Osteoblast (primary cell): ENCODE measurements at regions not wholly inside any gene's neighbourhood (a gene's known extent, or its start where the extent isn't known, plus 50 kb on each side); places are given as distances from the start of the nearest gene placed in this dataset.

Source experiments
- DNase-seq: peaks from one replicate; pipeline ENCODE4 v3.0.0; 2011; ENCODE audit warnings: low spot score, mixed read lengths; ENCODE audit not compliant: insufficient read length; ENCODE audit errors: missing footprints
- H2AFZ ChIP-seq: 2 replicates; pipeline ENCODE4 v1.6.0; 2011; ENCODE audit warnings: mild to moderate bottlenecking, low read length
- H3K27ac ChIP-seq: 2 replicates; pipeline ENCODE4 v1.5.1; 2011; ENCODE audit warnings: mild to moderate bottlenecking, low read depth, low read length, moderate library complexity
- H3K27me3 ChIP-seq: 2 replicates; pipeline ENCODE4 v1.6.0; 2012; ENCODE audit warnings: mild to moderate bottlenecking, control low read depth, inconsistent platforms, low read length, moderate library complexity; ENCODE audit not compliant: insufficient read depth
- H3K36me3 ChIP-seq: 2 replicates; pipeline ENCODE4 v1.5.1; 2011; ENCODE audit warnings: mild to moderate bottlenecking, low read length, control low read depth, moderate library complexity; ENCODE audit not compliant: insufficient read depth
- H3K4me1 ChIP-seq: 2 replicates; pipeline ENCODE4 v1.5.1; 2011; ENCODE audit warnings: mild to moderate bottlenecking, low read length, control low read depth, moderate library complexity; ENCODE audit not compliant: insufficient read depth
- H3K4me2 ChIP-seq: 2 replicates; pipeline ENCODE4 v1.6.0; 2011; ENCODE audit warnings: mild to moderate bottlenecking, low read length; ENCODE audit not compliant: insufficient read depth
- H3K4me3 ChIP-seq: fragments of 200-600 bp; sonication (generic); 3 replicates; pipeline ENCODE4 v1.5.1; 2012; ENCODE audit warnings: mild to moderate bottlenecking, low read length, inconsistent platforms; ENCODE audit not compliant: insufficient read depth
- H3K79me2 ChIP-seq: 2 replicates; pipeline ENCODE4 v1.6.0; 2012; ENCODE audit warnings: mild to moderate bottlenecking, low read length, control low read depth, inconsistent platforms; ENCODE audit not compliant: insufficient read depth
- H3K9me3 ChIP-seq: 2 replicates; pipeline ENCODE4 v1.5.1; 2011; ENCODE audit warnings: low read depth, low read length, control low read depth
- H4K20me1 ChIP-seq: 2 replicates; pipeline ENCODE4 v1.6.0; 2012; ENCODE audit warnings: mild to moderate bottlenecking, low read length, control low read depth; ENCODE audit not compliant: insufficient read depth
- TF ChIP-seq, protein P1 (sequence below): IDR thresholded peaks from 2 replicates; pipeline ENCODE4 v1.5.1; 2011; ENCODE audit warnings: mild to moderate bottlenecking, low read depth, low read length, moderate library complexity; ENCODE audit errors: extremely low read depth

DNA sequence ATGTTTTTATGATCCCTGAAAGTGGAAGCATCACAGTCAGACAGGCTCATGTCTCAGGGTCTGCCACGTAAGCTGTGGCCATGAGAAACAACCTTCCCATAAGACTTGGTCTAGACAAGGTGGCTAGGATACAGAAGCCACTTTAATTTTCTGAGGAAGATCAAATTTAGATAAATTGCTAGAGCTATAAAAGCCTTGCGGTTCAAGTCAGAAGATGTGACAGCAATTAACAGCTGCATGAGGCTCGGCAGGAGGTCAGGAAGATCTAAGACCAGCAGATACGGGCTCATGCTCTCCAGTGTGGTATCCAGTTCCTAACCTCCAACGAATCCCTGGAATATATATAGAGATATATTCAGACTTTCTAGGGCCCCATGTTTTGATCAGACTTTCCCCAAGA is 577.1 kb downstream of the PLPP3 start:
- Histone ChIP-seq H3K36me3 (no peaks in the 10 kb centered on the region), H3K4me1 (no peaks in the 10 kb centered on the region), H3K4me3 (no peak overlapping the region), H3K27me3 (no peaks in the 10 kb centered on the region), H3K79me2 (no peaks in the 10 kb centered on the region), H4K20me1 (no peaks in the 10 kb centered on the region), H2AFZ (no peak overlapping the region), H3K27ac (no peak overlapping the region), H3K9me3 (no peaks in the 10 kb centered on the region), H3K4me2 (no peak overlapping the region)
- TF ChIP-seq, protein P1, sequence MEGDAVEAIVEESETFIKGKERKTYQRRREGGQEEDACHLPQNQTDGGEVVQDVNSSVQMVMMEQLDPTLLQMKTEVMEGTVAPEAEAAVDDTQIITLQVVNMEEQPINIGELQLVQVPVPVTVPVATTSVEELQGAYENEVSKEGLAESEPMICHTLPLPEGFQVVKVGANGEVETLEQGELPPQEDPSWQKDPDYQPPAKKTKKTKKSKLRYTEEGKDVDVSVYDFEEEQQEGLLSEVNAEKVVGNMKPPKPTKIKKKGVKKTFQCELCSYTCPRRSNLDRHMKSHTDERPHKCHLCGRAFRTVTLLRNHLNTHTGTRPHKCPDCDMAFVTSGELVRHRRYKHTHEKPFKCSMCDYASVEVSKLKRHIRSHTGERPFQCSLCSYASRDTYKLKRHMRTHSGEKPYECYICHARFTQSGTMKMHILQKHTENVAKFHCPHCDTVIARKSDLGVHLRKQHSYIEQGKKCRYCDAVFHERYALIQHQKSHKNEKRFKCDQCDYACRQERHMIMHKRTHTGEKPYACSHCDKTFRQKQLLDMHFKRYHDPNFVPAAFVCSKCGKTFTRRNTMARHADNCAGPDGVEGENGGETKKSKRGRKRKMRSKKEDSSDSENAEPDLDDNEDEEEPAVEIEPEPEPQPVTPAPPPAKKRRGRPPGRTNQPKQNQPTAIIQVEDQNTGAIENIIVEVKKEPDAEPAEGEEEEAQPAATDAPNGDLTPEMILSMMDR: no peak
- no peak for DNase-seq

DNA sequence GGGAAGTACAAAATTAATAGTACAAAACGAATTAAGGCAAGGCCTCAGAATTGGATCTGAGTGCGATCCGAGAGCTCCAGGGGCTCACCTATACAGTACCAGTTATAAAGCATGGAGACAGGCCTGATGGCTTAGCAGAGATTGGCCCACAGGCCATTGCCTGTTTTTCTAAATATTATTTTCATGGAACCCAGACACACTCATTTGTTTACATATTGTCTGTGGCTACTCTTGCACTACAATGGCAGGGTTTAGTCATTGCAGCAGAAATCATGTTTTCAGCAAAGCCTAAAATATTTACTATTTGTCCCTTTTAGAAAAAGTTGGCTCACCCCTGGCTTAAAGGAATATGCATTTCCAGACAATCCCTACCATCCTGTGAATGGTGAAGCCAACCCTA is 578.9 kb downstream of the PLPP3 start:
- H3K4me3 ChIP-seq: no peak overlapping the region
- DNase-seq: no peak
- H2AFZ ChIP-seq: no peak overlapping the region
- no peaks in the 10 kb centered on the region for H4K20me1 ChIP-seq
- no peak overlapping the region for H3K27ac ChIP-seq
- no peaks in the 10 kb centered on the region for H3K27me3 ChIP-seq
- no peaks in the 10 kb centered on the region for H3K36me3 ChIP-seq
- H3K4me1 ChIP-seq: no peaks in the 10 kb centered on the region
- no peak overlapping the region for H3K4me2 ChIP-seq
- H3K9me3 ChIP-seq: no peaks in the 10 kb centered on the region
- H3K79me2 ChIP-seq: no peaks in the 10 kb centered on the region
- TF ChIP-seq, protein P1: no peak

DNA sequence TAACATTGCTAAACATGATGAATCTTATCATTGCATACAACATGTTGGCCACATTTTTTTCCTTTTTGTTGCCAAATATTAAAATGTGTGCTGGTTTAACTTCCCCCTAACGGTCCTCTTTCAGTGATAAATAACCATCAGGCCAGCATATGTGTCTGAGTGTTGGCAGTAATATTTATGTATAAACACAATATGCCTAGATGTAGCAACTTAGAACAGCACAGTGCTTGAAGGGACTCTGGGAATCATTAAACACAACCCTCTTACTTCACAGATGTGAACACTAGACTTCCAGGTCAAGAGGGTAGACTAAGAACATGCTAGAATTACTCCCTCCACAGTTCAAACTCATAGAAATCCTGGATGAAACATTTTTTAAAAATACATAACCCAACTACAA is 581.8 kb downstream of the PLPP3 start:
- Histone ChIP-seq H3K9me3 (no peaks in the 10 kb centered on the region), H3K27ac (no peak overlapping the region), H3K36me3 (no peaks in the 10 kb centered on the region), H3K4me2 (no peak overlapping the region), H4K20me1 (no peaks in the 10 kb centered on the region), H3K27me3 (no peaks in the 10 kb centered on the region), H3K79me2 (no peaks in the 10 kb centered on the region), H3K4me1 (peaks cover 7% of the 10 kb centered on the region), H2AFZ (no peak overlapping the region), H3K4me3 (no peak overlapping the region)
- TF ChIP-seq, protein P1: no peak
- DNase-seq: no peak

DNA sequence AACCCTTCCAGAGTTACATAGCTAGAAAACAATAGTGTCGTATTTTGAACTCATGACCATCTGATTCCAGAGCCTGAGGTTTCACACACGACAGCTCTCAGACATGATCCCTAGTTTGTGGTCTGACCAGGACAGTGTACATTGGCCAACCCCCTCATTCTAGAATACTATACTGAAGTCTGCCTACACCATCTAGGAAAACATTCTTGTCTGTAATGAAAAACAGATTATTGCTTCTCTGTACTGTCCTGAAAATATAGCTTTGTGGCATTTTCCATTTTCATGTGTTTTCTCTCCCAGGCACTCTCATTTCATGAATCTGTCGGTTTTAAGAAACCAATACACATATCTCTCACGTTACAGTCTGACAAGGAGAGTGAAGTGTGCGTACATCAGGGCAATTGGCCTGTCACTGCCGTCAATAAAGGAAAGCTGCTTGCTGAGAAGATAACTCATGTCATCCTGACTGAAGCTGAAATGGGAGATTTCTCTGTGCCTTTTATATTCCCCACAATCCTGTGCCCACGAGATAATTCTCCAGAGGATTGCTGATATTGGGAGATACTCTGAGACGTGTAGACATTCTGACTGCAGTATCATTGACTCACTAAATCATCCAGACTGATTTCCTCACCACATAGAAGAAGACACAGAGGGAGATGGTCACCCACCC is 585.6 kb downstream of the PLPP3 start:
- H3K4me2 ChIP-seq: no peak overlapping the region
- peaks cover 7% of the 10 kb centered on the region for H3K4me1 ChIP-seq
- no peaks in the 10 kb centered on the region for H3K36me3 ChIP-seq
- TF ChIP-seq, protein P1: no peak
- H3K4me3 ChIP-seq: no peak overlapping the region
- H3K9me3 ChIP-seq: no peaks in the 10 kb centered on the region
- DNase-seq: no peak
- H3K27me3 ChIP-seq: no peaks in the 10 kb centered on the region
- no peak overlapping the region for H3K27ac ChIP-seq
- no peaks in the 10 kb centered on the region for H3K79me2 ChIP-seq
- H4K20me1 ChIP-seq: no peaks in the 10 kb centered on the region
- H2AFZ ChIP-seq: peak overlapping the region; percentile 59
